GM23338 (cell line): ENCODE measurements at regions not wholly inside any gene's neighbourhood (a gene's known extent, or its start where the extent isn't known, plus 50 kb on each side); places are given as distances from the start of the nearest gene placed in this dataset.

Source experiments
- ATAC-seq: fragments of 200-7000 bp; cut with Tn5 transposase; 3 replicates; pipeline ENCODE4 v1.9.1; 2020
- DNase-seq: peaks from one replicate; pipeline ENCODE4 v3.0.0-alpha.2; 2015; ENCODE audit warnings: low spot score
- H2AFZ ChIP-seq: fragments of 200-600 bp; sonication (generic); 2 replicates; pipeline ENCODE4 v1.8.0; 2016; ENCODE audit warnings: antibody characterized with exemption, mild to moderate bottlenecking, moderate library complexity
- H3F3A ChIP-seq: fragments of 200-600 bp; sonication (generic); replicated peaks from 2 replicates; pipeline ENCODE4 v1.8.0; 2017; ENCODE audit warnings: antibody characterized with exemption, mixed run types, low read depth
- H3K27ac ChIP-seq: fragments of 200-600 bp; sonication (generic); 2 replicates; pipeline ENCODE4 v1.6.1; 2016; ENCODE audit warnings: low read depth
- H3K27me3 ChIP-seq: fragments of 200-600 bp; sonication (generic); 2 replicates; pipeline ENCODE4 v1.8.0; 2016; ENCODE audit warnings: mild to moderate bottlenecking, mixed run types, moderate library complexity; ENCODE audit not compliant: insufficient read depth
- H3K36me3 ChIP-seq: fragments of 200-600 bp; sonication (generic); 2 replicates; pipeline ENCODE4 v1.8.0; 2016; ENCODE audit warnings: mild to moderate bottlenecking; ENCODE audit not compliant: insufficient read depth
- H3K4me1 ChIP-seq: fragments of 200-600 bp; sonication (generic); 2 replicates; pipeline ENCODE4 v1.8.0; 2016; ENCODE audit warnings: mild to moderate bottlenecking, moderate library complexity; ENCODE audit not compliant: insufficient read depth
- H3K4me2 ChIP-seq: fragments of 200-600 bp; sonication (generic); 2 replicates; pipeline ENCODE4 v1.7.1; 2017; ENCODE audit warnings: mixed run types
- H3K4me3 ChIP-seq: fragments of 200-600 bp; sonication (generic); 2 replicates; pipeline ENCODE4 v1.6.1; 2016; ENCODE audit warnings: mixed run types
- H3K79me2 ChIP-seq: fragments of 200-600 bp; sonication (generic); replicated peaks from 2 replicates; pipeline ENCODE4 v1.8.0; 2017; ENCODE audit warnings: mild to moderate bottlenecking; ENCODE audit not compliant: insufficient read depth
- H3K9me2 ChIP-seq: fragments of 200-600 bp; sonication (generic); 2 replicates; pipeline ENCODE4 v1.8.0; 2017; ENCODE audit not compliant: insufficient read depth
- H4K20me1 ChIP-seq: fragments of 200-600 bp; sonication (generic); replicated peaks from 2 replicates; pipeline ENCODE4 v1.8.0; 2017; ENCODE audit warnings: mild to moderate bottlenecking; ENCODE audit not compliant: insufficient read depth
- H3K27ac Mint-ChIP-seq: 2 replicates; pipeline ENCODE4 v1.8.0; 2020; ENCODE audit warnings: inconsistent platforms, mild to moderate bottlenecking, moderate library complexity, mixed read lengths
- H3K27me3 Mint-ChIP-seq: 3 replicates; pipeline ENCODE4 v1.8.0; 2022; ENCODE audit warnings: low read depth, mild to moderate bottlenecking, moderate library complexity, mixed read lengths, inconsistent platforms; ENCODE audit not compliant: insufficient read depth, poor library complexity
- H3K36me3 Mint-ChIP-seq: 3 replicates; pipeline ENCODE4 v1.8.0; 2021; ENCODE audit warnings: low read depth, mild to moderate bottlenecking, inconsistent platforms, moderate library complexity, mixed read lengths
- H3K4me1 Mint-ChIP-seq: 3 replicates; pipeline ENCODE4 v1.8.0; 2020; ENCODE audit warnings: mild to moderate bottlenecking, inconsistent platforms, mixed read lengths
- H3K4me3 Mint-ChIP-seq: 3 replicates; pipeline ENCODE4 v1.8.0; 2021; ENCODE audit warnings: moderate library complexity, mild to moderate bottlenecking, inconsistent platforms, mixed read lengths
- H3K9me3 Mint-ChIP-seq: 3 replicates; pipeline ENCODE4 v1.8.0; 2020; ENCODE audit warnings: moderate library complexity, mild to moderate bottlenecking, inconsistent platforms, mixed read lengths
- CREB1 ChIP-seq: fragments of 250-450 bp; sonication (Bioruptor Pico); IDR thresholded peaks from 2 replicates; pipeline ENCODE4 v1.5.0; 2020; ENCODE audit warnings: low read depth, mild to moderate bottlenecking, moderate library complexity
- CTCF ChIP-seq, 2 experiments: fragments of 200-600 bp in 1 of 2; sonication (generic) in 1 of 2; conservative IDR thresholded peaks; 2 replicates each; pipeline versions ENCODE4 v1.5.1 to v1.6.1; 2016 to 2017; ENCODE audit warnings: antibody characterized with exemption in 2 of 2, low read depth in 2 of 2, mild to moderate bottlenecking in 2 of 2, moderate library complexity in 1 of 2
- EZH2 ChIP-seq: fragments of 200-600 bp; sonication (generic); IDR thresholded peaks from one replicate; pipeline ENCODE4 v1.8.0; 2017; ENCODE audit warnings: antibody characterized with exemption, mild to moderate bottlenecking, low read depth; ENCODE audit not compliant: unreplicated experiment
- EZH2phosphoT487 ChIP-seq: fragments of 200-600 bp; sonication (generic); IDR thresholded peaks from one replicate; pipeline ENCODE4 v1.8.1; 2018; ENCODE audit warnings: antibody characterized with exemption; ENCODE audit not compliant: unreplicated experiment
- NANOG ChIP-seq: IDR thresholded peaks from 2 replicates; pipeline ENCODE4 v1.6.1; 2016; ENCODE audit warnings: antibody characterized with exemption, borderline replicate concordance
- POLR2AphosphoS5 ChIP-seq: IDR thresholded peaks from 2 replicates; pipeline ENCODE4 v1.6.1; 2016; ENCODE audit warnings: antibody characterized with exemption, low read depth
- STAT1 ChIP-seq: IDR thresholded peaks from one replicate; pipeline ENCODE4 v1.6.1; 2016; ENCODE audit warnings: antibody characterized with exemption; ENCODE audit not compliant: unreplicated experiment
- ZNF114 ChIP-seq: fragments of 250-450 bp; sonication (Bioruptor Pico); IDR thresholded peaks from 2 replicates; pipeline ENCODE4 v1.5.0; 2020; ENCODE audit warnings: mild to moderate bottlenecking, moderate library complexity
- ZNF331 ChIP-seq: fragments of 250-450 bp; sonication (Bioruptor Pico); IDR thresholded peaks from 2 replicates; pipeline ENCODE4 v1.5.0; 2020; ENCODE audit warnings: low read depth, mild to moderate bottlenecking, moderate library complexity
- TF ChIP-seq, protein P1 (sequence below): IDR thresholded peaks from one replicate; pipeline ENCODE4 v1.6.1; 2018; ENCODE audit warnings: antibody characterized with exemption; ENCODE audit not compliant: unreplicated experiment
- TF ChIP-seq, protein P2 (sequence below): fragments of 250-450 bp; sonication (Bioruptor Pico); IDR thresholded peaks from 2 replicates; pipeline ENCODE4 v1.5.0; 2020; ENCODE audit warnings: mild to moderate bottlenecking, moderate library complexity

GRCh38 chr2:60091266-60091665 is 462.2 kb downstream of the BCL11A start (continued):
- TF ChIP-seq CTCF (conservative IDR thresholded peaks at IDR 0.05; ENCODE audit: low read depth in 2 of 2) = no peak
- TF ChIP-seq ZNF114 (CRISPR knock-in tag) = no peak
- no peak for TF ChIP-seq CREB1
- no peak for TF ChIP-seq ZNF331 (CRISPR knock-in tag)
- TF ChIP-seq EZH2phosphoT487 = no peak
- no peak for TF ChIP-seq NANOG

DNA sequence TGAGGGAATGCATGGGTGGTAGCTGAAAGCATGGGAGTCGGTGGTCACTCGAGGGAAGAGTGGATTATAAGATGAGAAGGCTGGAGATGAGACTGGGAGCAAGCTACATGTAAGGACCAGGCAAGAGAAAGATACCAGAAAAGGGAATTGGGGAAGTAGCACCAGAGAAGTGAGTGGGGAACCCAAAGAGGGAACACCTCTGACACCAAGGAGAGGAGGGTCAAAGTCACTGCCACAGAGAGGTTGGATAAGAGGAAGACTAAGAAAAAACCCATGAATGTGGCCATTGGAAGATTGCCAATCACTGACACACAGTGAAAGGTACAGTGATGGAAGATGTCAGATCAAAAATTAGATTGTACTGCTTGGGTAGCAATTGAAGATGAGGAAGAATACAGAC is 473.9 kb downstream of the BCL11A start:
- Histone ChIP-seq H2AFZ (no peak overlapping the region), H3K27ac (no peak overlapping the region), H3K4me3 (no peak overlapping the region), H3K27me3 (no peaks in the 10 kb centered on the region), H3K9me2 (peaks cover 7% of the 10 kb centered on the region; the same call in 1 of the 2 replicates), H3K4me2 (no peak overlapping the region), H3K79me2 (no peaks in the 10 kb centered on the region), H3K4me1 (0 out of 2 replicates have a peak, but pooled peaks cover 5% of the 10 kb centered on the region), H3K36me3 (no peaks in the 10 kb centered on the region), H3F3A (no peaks in the 10 kb centered on the region), H4K20me1 (no peaks in the 10 kb centered on the region)
- Mint-ChIP-seq H3K9me3 (peaks cover 3% of the 10 kb centered on the region; the same call in 2 of the 3 replicates), H3K27ac (no peak overlapping the region), H3K27me3 (peaks cover 5% of the 10 kb centered on the region), H3K4me3 (no peak overlapping the region), H3K4me1 (peaks cover 5% of the 10 kb centered on the region), H3K36me3 (peaks cover 4% of the 10 kb centered on the region; the same call in 2 of the 3 replicates)
- DNase-seq (no peak), ATAC-seq (no peak)
- no peak for TF ChIP-seq CTCF (conservative IDR thresholded peaks at IDR 0.05; ENCODE audit: low read depth in 2 of 2)
- TF ChIP-seq, protein P1, sequence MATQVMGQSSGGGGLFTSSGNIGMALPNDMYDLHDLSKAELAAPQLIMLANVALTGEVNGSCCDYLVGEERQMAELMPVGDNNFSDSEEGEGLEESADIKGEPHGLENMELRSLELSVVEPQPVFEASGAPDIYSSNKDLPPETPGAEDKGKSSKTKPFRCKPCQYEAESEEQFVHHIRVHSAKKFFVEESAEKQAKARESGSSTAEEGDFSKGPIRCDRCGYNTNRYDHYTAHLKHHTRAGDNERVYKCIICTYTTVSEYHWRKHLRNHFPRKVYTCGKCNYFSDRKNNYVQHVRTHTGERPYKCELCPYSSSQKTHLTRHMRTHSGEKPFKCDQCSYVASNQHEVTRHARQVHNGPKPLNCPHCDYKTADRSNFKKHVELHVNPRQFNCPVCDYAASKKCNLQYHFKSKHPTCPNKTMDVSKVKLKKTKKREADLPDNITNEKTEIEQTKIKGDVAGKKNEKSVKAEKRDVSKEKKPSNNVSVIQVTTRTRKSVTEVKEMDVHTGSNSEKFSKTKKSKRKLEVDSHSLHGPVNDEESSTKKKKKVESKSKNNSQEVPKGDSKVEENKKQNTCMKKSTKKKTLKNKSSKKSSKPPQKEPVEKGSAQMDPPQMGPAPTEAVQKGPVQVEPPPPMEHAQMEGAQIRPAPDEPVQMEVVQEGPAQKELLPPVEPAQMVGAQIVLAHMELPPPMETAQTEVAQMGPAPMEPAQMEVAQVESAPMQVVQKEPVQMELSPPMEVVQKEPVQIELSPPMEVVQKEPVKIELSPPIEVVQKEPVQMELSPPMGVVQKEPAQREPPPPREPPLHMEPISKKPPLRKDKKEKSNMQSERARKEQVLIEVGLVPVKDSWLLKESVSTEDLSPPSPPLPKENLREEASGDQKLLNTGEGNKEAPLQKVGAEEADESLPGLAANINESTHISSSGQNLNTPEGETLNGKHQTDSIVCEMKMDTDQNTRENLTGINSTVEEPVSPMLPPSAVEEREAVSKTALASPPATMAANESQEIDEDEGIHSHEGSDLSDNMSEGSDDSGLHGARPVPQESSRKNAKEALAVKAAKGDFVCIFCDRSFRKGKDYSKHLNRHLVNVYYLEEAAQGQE = no peak
- TF ChIP-seq NANOG = no peak
- no peak for TF ChIP-seq POLR2AphosphoS5
- TF ChIP-seq CREB1 = no peak
- TF ChIP-seq EZH2 = no peak
- TF ChIP-seq EZH2phosphoT487 = no peak
- TF ChIP-seq, protein P2, sequence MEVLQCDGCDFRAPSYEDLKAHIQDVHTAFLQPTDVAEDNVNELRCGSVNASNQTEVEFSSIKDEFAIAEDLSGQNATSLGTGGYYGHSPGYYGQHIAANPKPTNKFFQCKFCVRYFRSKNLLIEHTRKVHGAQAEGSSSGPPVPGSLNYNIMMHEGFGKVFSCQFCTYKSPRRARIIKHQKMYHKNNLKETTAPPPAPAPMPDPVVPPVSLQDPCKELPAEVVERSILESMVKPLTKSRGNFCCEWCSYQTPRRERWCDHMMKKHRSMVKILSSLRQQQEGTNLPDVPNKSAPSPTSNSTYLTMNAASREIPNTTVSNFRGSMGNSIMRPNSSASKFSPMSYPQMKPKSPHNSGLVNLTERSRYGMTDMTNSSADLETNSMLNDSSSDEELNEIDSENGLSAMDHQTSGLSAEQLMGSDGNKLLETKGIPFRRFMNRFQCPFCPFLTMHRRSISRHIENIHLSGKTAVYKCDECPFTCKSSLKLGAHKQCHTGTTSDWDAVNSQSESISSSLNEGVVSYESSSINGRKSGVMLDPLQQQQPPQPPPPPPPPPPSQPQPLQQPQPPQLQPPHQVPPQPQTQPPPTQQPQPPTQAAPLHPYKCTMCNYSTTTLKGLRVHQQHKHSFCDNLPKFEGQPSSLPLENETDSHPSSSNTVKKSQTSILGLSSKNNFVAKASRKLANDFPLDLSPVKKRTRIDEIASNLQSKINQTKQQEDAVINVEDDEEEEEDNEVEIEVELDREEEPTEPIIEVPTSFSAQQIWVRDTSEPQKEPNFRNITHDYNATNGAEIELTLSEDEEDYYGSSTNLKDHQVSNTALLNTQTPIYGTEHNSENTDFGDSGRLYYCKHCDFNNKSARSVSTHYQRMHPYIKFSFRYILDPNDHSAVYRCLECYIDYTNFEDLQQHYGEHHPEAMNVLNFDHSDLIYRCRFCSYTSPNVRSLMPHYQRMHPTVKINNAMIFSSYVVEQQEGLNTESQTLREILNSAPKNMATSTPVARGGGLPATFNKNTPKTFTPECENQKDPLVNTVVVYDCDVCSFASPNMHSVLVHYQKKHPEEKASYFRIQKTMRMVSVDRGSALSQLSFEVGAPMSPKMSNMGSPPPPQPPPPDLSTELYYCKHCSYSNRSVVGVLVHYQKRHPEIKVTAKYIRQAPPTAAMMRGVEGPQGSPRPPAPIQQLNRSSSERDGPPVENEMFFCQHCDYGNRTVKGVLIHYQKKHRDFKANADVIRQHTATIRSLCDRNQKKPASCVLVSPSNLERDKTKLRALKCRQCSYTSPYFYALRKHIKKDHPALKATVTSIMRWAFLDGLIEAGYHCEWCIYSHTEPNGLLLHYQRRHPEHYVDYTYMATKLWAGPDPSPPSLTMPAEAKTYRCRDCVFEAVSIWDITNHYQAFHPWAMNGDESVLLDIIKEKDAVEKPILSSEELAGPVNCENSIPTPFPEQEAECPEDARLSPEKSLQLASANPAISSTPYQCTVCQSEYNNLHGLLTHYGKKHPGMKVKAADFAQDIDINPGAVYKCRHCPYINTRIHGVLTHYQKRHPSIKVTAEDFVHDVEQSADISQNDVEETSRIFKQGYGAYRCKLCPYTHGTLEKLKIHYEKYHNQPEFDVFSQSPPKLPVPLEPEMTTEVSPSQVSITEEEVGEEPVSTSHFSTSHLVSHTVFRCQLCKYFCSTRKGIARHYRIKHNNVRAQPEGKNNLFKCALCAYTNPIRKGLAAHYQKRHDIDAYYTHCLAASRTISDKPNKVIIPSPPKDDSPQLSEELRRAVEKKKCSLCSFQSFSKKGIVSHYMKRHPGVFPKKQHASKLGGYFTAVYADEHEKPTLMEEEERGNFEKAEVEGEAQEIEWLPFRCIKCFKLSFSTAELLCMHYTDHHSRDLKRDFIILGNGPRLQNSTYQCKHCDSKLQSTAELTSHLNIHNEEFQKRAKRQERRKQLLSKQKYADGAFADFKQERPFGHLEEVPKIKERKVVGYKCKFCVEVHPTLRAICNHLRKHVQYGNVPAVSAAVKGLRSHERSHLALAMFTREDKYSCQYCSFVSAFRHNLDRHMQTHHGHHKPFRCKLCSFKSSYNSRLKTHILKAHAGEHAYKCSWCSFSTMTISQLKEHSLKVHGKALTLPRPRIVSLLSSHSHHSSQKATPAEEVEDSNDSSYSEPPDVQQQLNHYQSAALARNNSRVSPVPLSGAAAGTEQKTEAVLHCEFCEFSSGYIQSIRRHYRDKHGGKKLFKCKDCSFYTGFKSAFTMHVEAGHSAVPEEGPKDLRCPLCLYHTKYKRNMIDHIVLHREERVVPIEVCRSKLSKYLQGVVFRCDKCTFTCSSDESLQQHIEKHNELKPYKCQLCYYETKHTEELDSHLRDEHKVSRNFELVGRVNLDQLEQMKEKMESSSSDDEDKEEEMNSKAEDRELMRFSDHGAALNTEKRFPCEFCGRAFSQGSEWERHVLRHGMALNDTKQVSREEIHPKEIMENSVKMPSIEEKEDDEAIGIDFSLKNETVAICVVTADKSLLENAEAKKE (CRISPR knock-in tag) = no peak
- TF ChIP-seq STAT1 = no peak
